Fibroblast of mammary gland (primary cell): ENCODE measurements at regions not wholly inside any gene's neighbourhood (a gene's known extent, or its start where the extent isn't known, plus 50 kb on each side); places are given as distances from the start of the nearest gene placed in this dataset.

Source experiments
- DNase-seq: peaks from one replicate; pipeline ENCODE4 v3.0.0-alpha.2; 2010; ENCODE audit warnings: low read depth
- H3K4me3 ChIP-seq: 2 replicates; pipeline ENCODE4 v1.5.1; 2011; ENCODE audit warnings: low read depth, mild to moderate bottlenecking, low read length, moderate library complexity; ENCODE audit not compliant: control insufficient read depth
- TF ChIP-seq, protein P1 (sequence below): conservative IDR thresholded peaks from 2 replicates; pipeline ENCODE4 v1.5.1; 2011; ENCODE audit warnings: low read depth, low read length, inconsistent platforms; ENCODE audit not compliant: control insufficient read depth, insufficient read depth

DNA sequence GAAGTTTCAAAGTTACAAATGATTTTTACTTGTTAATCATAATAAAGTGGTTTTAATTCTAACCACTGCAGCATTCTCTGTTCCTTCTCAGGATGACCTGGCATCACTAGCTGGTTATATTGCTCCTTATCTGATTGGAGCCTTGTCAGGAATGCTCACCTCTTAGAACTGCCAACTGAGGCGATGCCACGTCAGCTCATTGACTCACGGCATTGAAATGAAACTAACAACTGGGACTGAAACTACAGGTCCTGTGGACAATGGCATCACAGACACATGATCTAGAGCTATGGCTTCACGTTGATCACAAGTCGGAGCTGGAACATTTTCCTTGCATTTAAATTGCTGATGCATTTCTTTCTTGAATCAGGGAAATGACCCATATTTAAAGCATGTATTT is 54.9 kb upstream of the MAP2 start:
- no peak overlapping the region for H3K4me3 ChIP-seq
- TF ChIP-seq, protein P1, sequence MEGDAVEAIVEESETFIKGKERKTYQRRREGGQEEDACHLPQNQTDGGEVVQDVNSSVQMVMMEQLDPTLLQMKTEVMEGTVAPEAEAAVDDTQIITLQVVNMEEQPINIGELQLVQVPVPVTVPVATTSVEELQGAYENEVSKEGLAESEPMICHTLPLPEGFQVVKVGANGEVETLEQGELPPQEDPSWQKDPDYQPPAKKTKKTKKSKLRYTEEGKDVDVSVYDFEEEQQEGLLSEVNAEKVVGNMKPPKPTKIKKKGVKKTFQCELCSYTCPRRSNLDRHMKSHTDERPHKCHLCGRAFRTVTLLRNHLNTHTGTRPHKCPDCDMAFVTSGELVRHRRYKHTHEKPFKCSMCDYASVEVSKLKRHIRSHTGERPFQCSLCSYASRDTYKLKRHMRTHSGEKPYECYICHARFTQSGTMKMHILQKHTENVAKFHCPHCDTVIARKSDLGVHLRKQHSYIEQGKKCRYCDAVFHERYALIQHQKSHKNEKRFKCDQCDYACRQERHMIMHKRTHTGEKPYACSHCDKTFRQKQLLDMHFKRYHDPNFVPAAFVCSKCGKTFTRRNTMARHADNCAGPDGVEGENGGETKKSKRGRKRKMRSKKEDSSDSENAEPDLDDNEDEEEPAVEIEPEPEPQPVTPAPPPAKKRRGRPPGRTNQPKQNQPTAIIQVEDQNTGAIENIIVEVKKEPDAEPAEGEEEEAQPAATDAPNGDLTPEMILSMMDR = no peak
- DNase-seq = peak; percentile 87

DNA sequence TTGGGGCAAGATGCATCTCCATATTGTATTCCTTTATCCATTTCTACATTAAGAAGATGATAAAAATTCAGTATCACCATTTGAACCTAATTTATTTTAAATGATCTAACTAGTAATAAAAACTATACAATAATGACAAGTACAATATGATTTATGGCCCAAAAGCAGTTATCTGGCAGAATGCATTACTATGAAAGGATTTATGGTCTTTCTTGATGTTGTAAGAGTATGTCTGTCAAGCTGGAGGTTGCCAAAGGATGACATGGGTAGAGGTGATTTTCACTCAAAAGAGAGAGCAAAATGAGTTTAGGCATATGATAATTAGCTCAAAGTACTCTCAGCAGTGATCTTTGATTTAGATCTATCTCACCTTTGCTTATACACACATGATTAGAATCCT is 54.2 kb upstream of the MAP2 start:
- no peak overlapping the region for H3K4me3 ChIP-seq
- TF ChIP-seq, protein P1 = no peak
- DNase-seq = no peak

DNA sequence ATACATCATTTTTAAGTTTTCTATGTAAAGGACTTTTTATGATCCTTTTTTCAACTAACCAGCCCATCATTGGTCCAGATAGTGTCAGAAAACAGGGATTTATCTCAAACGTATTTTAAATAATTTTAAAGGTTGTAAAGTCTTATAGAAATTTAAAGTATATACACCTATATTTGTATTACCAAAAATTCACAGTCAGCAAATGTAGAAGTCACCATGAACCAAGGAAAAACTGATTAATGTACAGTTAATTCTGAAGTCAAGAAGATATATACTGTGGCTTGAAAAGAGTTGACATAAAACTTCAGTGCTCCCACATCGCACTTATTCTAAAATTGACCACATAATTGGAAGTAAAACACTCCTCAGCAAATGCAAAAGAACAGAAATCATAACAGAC is 52.4 kb upstream of the MAP2 start:
- no peak for DNase-seq
- TF ChIP-seq, protein P1 = no peak
- H3K4me3 ChIP-seq = no peak overlapping the region
